NCI-H1436 (cell line): ENCODE measurements at regions not wholly inside any gene's neighbourhood (a gene's known extent, or its start where the extent isn't known, plus 50 kb on each side); places are given as distances from the start of the nearest gene placed in this dataset.

ENCODE experiments used
- DNase-seq: peaks from one replicate; lab custom pipeline; 2025; lab: John Stamatoyannopoulos, UW

DNA sequence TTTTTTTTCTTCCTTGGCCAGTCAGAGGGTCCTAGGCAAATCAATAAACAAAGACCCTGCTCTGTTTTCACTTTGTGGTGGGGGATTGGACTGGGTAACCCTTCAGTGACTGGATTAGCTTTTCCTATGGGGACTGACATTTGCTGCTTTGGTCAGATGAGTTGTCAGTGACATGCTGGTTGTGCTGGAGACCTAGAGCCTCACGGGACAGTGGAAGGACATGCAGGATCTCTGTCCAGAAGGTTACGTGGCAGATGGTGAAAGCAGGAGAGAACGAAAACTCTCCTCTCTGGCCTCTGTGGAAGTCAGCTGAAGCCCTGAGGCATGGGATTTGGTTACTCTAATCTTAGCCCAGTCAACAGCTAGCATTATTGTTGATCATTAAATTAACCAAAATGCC, 90.0 kb upstream of the BMPER start:
- no peak for DNase-seq

- no peak for DNase-seq
Observed at GRCh38 chr7:33816106-33816505, 89.2 kb upstream of the BMPER start.

- no peak for DNase-seq
Observed at GRCh38 chr7:33819658-33820057, 85.7 kb upstream of the BMPER start.

- no peak for DNase-seq
Observed at GRCh38 chr7:33820206-33820605, 85.1 kb upstream of the BMPER start.

- no peak for DNase-seq
Observed at GRCh38 chr7:33821970-33822369, 83.4 kb upstream of the BMPER start.

DNA sequence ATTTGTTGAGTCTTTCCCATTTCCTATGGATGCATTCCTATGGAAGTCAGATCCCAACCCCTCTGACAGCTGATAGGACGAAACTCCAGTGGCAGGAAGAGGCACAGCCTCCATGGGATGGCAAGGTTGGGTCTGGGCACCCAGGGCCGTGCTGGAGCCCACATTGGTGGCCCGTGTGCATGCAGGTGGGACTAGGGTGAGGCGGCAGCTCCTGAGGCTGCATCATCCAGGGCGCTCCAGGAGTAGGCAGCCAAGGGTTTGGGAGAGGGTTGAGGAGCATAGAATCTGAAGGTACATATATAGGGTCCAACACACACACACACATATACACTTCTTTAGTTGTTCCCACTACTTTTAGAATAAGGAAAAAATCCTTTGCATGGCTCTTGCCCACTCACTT, 81.4 kb upstream of the BMPER start:
- no peak for DNase-seq

DNA sequence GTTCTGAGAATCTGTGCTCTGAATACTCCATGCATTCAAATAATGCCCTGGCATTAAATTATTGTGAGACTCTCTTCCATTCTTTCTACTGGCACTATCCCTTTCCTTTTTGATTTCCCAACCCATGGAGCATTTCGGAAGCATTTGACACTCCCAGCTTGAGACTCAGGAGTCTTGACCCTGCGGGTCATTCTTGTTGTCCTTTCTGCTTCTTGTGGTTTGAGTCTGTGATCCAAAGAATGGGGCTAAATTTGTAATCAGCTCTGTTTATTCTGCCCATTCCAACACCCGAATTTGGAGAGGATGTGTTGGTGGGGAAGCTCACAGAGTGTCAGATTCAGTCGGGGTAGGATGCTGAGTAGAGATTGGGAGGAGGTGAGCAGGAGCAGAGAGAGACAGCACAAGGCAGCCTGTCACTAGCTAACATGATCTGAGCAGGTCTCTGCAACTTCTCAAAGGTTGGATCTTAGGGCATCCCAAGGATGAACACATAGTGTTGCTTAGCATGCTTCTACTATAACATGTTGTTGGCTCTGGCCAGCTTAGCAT, 80.4 kb upstream of the BMPER start:
- no peak for DNase-seq

DNA sequence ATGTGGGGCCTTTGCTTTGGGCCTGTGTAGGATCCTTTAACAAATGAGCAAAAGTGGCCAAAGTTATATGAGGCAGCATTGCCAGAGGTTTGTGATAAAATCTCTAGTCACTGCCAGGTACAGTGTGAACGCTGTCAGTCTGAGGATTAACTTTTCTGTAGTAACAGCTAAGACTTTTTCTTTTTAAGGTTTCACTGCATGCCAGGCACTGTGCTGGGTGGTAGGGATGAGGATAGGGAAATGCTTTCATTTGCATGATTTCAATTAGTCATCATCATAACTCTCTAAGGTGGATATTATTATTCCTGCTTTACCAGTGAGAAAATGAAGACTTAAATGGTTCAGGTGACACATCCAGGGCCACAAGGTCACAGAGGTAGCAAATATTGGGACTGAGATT, 79.7 kb upstream of the BMPER start:
- DNase-seq = no peak

- DNase-seq = no peak
Observed at GRCh38 chr7:33829536-33829935, 75.8 kb upstream of the BMPER start.

DNA sequence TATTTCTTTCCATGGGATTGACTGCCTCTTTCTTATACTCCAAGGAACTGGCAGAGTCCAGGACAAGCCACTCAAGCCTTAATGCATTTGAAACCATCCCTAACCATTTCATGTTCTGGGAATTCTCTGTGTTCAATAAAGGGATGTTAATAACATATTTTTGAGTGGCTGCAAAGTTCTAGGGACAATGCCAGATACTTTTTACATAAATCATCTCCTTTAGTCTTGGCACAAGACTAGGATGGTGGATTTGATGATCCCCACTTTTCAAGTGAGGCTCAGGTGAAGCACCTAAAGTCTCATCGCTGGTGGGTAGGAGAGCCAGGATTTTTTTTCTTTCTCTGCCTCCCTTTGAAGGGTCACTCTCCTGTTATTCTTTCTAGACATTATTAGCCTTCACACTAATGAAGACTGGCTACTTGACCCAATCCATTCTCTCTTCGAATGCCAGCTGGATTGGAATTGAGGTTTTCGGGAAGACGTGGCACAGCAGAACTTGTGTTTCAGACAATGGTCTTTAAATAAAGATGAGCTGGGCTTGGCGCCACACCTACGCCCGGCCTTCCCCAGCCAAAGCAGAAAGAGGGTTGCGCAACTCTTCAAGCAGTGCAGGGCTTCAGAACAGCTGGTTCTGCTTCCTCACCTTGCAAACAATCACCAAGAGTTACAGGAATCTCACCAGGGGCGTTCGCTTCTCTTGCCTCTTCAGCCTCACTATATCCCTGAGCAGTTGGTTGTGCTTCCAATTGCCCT, 73.8 kb upstream of the BMPER start:
- no peak for DNase-seq

- DNase-seq = no peak
Observed at GRCh38 chr7:33832271-33832721, 73.0 kb upstream of the BMPER start.

GRCh38 chr7:33836797-33837355, 68.5 kb upstream of the BMPER start:
- no peak for DNase-seq

DNA sequence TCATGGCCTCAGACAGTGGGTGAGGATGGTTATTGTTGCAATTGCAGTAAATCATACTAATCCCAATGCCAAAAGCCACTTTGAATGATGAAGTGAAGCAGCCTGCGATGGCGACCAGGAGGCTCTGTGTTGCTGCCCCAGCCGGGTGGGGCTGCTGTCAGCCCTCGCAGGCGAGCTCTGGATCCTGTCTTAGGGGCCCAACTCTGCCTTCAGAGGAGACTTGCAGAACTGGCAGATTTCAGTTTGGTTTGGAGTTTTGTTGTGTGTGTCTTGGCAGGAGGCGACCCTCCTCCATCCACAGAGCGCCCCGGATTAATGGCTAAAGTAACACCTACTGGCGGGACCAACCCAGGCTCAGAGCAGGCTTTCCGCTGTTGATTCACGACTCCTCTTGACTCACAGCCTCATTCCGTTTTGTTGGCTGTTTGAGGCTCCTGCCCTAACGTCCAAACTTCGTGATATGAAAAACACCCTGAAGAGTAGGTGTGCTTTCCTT, 67.9 kb upstream of the BMPER start:
- no peak for DNase-seq

- no peak for DNase-seq
Observed at GRCh38 chr7:33841031-33841430, 64.3 kb upstream of the BMPER start.

DNA sequence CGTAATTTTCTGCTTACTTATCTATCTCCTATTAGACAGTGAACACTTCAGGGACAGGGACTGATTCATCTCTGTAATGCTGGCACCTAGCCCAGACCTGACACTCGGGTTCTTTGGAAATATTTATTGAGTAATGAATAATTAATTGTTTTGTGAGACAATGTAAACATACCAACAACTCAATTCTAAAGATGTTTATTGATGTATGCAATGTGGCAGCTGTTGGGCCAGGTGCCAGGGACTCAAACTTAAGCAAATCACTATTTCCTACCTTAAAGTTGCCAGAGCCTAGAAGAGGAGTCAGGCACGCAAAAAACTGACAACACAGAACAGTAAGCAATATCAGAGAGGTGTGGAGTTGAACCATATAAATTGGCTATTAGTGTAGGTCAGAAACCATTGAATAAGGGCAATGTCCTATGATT, 63.6 kb upstream of the BMPER start:
- DNase-seq = no peak

- no peak for DNase-seq
Observed at GRCh38 chr7:33842150-33842549, 63.2 kb upstream of the BMPER start.

DNA sequence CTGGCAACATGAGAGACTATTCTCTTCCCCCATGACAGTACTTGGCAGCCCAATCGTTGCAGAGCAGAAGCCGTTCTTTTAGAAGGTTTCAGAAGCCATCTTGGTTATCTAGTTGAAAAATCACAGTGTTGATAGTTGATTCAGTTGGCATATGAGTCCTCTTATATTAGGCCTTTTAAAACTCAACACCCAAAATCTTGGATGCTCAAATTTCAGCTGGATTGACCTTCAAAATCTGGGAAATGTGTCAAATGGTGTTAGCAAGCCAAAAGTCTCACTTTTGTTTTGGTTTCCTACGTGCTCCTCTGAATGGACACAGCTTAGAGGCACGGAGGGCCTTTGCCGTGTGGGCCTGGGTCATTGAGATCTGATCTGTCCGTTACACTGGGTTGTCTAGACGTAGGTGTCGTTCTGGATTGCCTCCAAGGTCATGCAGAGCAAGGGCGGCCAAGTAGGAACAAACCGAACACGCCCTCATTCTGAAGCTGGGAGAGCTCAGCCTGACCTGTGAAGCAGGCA, 59.3 kb upstream of the BMPER start:
- no peak for DNase-seq

GRCh38 chr7:33849004-33849403, 56.3 kb upstream of the BMPER start:
- no peak for DNase-seq

- no peak for DNase-seq
Observed at GRCh38 chr7:33849971-33850559, 55.3 kb upstream of the BMPER start.

DNA sequence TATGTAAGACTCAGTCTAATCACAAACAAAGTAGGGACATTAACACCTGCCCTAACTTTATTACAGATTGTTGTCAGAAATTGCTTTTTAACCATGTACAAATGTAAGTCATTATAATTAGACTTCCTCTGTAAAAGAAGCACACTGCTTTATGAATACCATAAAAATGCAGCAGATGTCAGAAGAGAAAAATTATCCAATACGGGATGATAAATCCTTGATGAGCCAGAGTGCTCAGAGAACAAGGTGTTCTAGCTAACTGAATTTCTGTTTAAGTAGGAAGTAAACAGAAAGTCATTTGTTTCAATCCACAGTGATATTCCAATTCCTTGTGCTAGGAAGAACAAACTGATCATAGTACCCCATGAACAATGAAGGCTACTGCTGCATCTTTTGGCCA, 54.6 kb upstream of the BMPER start:
- no peak for DNase-seq

DNA sequence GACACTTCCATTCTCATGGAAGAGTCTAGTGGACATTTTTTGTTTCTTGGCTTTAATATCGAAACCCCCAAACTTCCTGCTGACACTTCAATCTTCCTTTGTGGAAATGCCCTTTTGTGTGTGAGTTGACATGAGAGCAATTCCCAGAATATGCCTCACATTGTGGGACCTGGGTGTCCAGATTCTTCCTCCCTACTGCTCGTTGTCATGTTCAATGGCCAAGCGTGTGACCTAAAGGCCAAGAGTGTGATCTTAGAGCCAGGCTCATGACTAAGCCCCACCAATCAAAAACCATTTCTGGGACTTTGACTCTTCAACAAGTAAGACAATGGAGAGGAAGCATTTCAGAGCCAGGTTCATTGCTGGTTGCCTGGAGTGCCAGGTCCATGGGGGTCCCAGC, 52.5 kb upstream of the BMPER start:
- no peak for DNase-seq

GRCh38 chr7:33853361-33854062, 51.8 kb upstream of the BMPER start:
- DNase-seq = no peak
